ENCODE measurements at regions not wholly inside any gene's neighbourhood (a gene's known extent, or its start where the extent isn't known, plus 50 kb on each side); places are given as distances from the start of the nearest gene placed in this dataset.

- no peak for FAIRE-seq
- Histone ChIP-seq H3K9me3 (ENCODE audit: insufficient read depth in 2 of 2, low read depth in 1 of 2, low read length in 1 of 2) (peaks cover 5 to 6% of the 10 kb centered on the region in 2 experiments; a peak in 3 of 4 replicates), H3K4me1 (replicated peaks in 1 of 4; ENCODE audit: control insufficient read depth in 3 of 4, insufficient read depth in 4 of 4, low read length in 3 of 4) (no peaks in the 10 kb centered on the region), H3K79me1 (ENCODE audit: low read depth, low read length) (no peaks in the 10 kb centered on the region), H2BK12ac (ENCODE audit: low read depth, low read length) (no peak overlapping the region), H3K9ac (replicated peaks in 1 of 4; ENCODE audit: extremely low read depth in 1 of 4, low read depth in 3 of 4, low read length in 3 of 4) (no peak overlapping the region), H4K20me1 (replicated peaks in 1 of 2; ENCODE audit: control insufficient read depth in 1 of 2, insufficient read depth in 2 of 2, low read length in 2 of 2) (no peaks in the 10 kb centered on the region), H3K36me3 (ENCODE audit: control insufficient read depth in 2 of 4, insufficient read depth in 4 of 4, low read length in 3 of 4) (no peaks in the 10 kb centered on the region), H2AK5ac (ENCODE audit: low read depth, low read length) (no peak overlapping the region), H4K5ac (ENCODE audit: insufficient read length, low read depth, low read length) (no peak overlapping the region), H2BK120ac (replicated peaks; ENCODE audit: low read depth, low read length) (no peak overlapping the region), H3K14ac (ENCODE audit: insufficient read length) (no peak overlapping the region), H2BK15ac (ENCODE audit: low read length) (no peak overlapping the region), H2BK5ac (ENCODE audit: low read depth, low read length) (no peak overlapping the region), H2BK20ac (ENCODE audit: low read length) (no peak overlapping the region), H3K18ac (ENCODE audit: extremely low read depth, low read length) (no peak overlapping the region), H4K91ac (replicated peaks; ENCODE audit: insufficient read length, low read length) (no peak overlapping the region), H3K79me2 (ENCODE audit: control insufficient read depth in 1 of 2, insufficient read depth in 2 of 2, low read length in 2 of 2) (no peaks in the 10 kb centered on the region), H3K27me3 (replicated peaks in 1 of 4; ENCODE audit: control insufficient read depth in 3 of 4, extremely low read depth in 1 of 4, insufficient read depth in 3 of 4, low read length in 3 of 4) (no peaks in the 10 kb centered on the region), H3K23me2 (ENCODE audit: low read depth, low read length) (no peaks in the 10 kb centered on the region), H4K8ac (ENCODE audit: extremely low read depth, insufficient read depth, low read length) (no peak overlapping the region), H3K56ac (replicated peaks; ENCODE audit: insufficient read length, low read depth, low read length) (no peak overlapping the region), H2AFZ (ENCODE audit: low read length) (no peak overlapping the region), H3K4me2 (ENCODE audit: insufficient read depth in 1 of 2, low read depth in 2 of 2, low read length in 2 of 2) (no peak overlapping the region), H3K4me3 (ENCODE audit: extremely low read depth in 1 of 4, insufficient read depth in 2 of 4, low read depth in 3 of 4, low read length in 4 of 4) (no peak overlapping the region), H3K4ac (replicated peaks; ENCODE audit: insufficient read length, low read depth, low read length) (no peak overlapping the region), H3K23ac (ENCODE audit: insufficient read length) (no peak overlapping the region), H3K27ac (ENCODE audit: low read depth, low read length) (no peak overlapping the region)
- TF ChIP-seq YY1 (IDR thresholded peaks at IDR 0.05; ENCODE audit: low read depth, low read length) (no peak), MAFK (IDR thresholded peaks at IDR 0.05; ENCODE audit: low read depth, low read length) (no peak), CREB1 (IDR thresholded peaks at IDR 0.05) (no peak), FOSL1 (IDR thresholded peaks at IDR 0.05; ENCODE audit: insufficient read depth, low read depth, low read length) (no peak), ASH2L (IDR thresholded peaks at IDR 0.05; ENCODE audit: low read length) (no peak), BCL11A (IDR thresholded peaks at IDR 0.05; ENCODE audit: low read depth in 2 of 2, low read length in 2 of 2) (no peak), ATF2 (IDR thresholded peaks at IDR 0.05; ENCODE audit: low read length) (no peak), CHD1 (IDR thresholded peaks at IDR 0.05; ENCODE audit: low read depth, low read length) (no peak), CBX8 (IDR thresholded peaks at IDR 0.05; ENCODE audit: borderline replicate concordance, low read depth, low read length) (no peak), SUZ12 (IDR thresholded peaks at IDR 0.05; ENCODE audit: low read length) (no peak), RFX5 (IDR thresholded peaks at IDR 0.05; ENCODE audit: borderline replicate concordance, low read depth, low read length) (no peak), TAF7 (optimal IDR thresholded peaks at IDR 0.05; ENCODE audit: borderline replicate concordance, low read depth, low read length) (no peak), HDAC2 (IDR thresholded peaks at IDR 0.05; ENCODE audit: borderline replicate concordance in 1 of 2, low read depth in 2 of 2, low read length in 2 of 2) (no peak)
- POLR2A ChIA-PET (ENCODE audit: partially characterized antibody) = no interaction called here
- DNase-seq (ENCODE audit: low read depth in 1 of 2, low spot score in 2 of 2) = no peak
- 88% methylated on average over 6 of the region's 6 CpGs; no CpG with 5 or more reads in 1 of the 2 experiments for WGBS, 2 experiments (ENCODE audit: extremely low coverage in 1 of 2, insufficient coverage in 1 of 2, insufficient read length in 1 of 2, insufficient replicate concordance in 2 of 2, low coverage in 1 of 2, low lambda C conversion rate in 2 of 2, missing lambda C conversion rate in 1 of 2)
- CTCF ChIA-PET (ENCODE audit: partially characterized antibody) = interaction anchor here (1.1 kb wide), 1 partner anchor 38 kb away, joined by 3 read pairs; no protein-coding TSS in a partner anchor
Measured at GRCh38 chr9:79341561-79341960, 230.2 kb upstream of the TLE4 start.
